ENCODE measurements at regions not wholly inside any gene's neighbourhood (a gene's known extent, or its start where the extent isn't known, plus 50 kb on each side); places are given as distances from the start of the nearest gene placed in this dataset.

- DNase-seq (ENCODE audit: low read depth): no peak
These were observed 410.7 kb upstream of the KIRREL3 start for GRCh38 chr11:127411283-127411682.

GRCh38 chr11:127395034-127395433 lies 394.5 kb upstream of the KIRREL3 start:
- no peak for DNase-seq (ENCODE audit: low read depth)

GRCh38 chr11:127393460-127393997 lies 393.0 kb upstream of the KIRREL3 start:
- DNase-seq (ENCODE audit: low read depth): no peak

DNA sequence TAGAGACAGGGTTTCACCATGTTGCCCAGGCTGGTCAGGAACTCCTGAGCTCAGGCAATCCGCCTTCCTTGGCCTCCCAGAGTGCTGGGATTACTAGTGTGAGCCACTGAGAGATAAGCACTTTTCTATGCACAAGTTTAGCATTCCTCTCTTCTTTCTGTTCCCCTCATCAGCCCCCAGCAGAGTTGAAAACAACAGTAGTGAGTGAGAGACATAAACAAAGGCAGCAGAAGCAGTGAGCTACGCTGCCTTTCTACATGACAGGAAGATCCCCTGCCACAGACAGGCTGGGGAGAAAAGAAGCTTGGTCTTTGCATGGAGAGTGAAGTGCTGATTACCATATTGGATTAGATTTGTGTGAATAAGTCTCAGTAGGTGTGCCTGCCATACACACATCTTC lies 392.0 kb upstream of the KIRREL3 start:
- DNase-seq (ENCODE audit: low read depth): no peak

GRCh38 chr11:127390465-127390864 lies 389.9 kb upstream of the KIRREL3 start:
- DNase-seq (ENCODE audit: low read depth): no peak

DNA sequence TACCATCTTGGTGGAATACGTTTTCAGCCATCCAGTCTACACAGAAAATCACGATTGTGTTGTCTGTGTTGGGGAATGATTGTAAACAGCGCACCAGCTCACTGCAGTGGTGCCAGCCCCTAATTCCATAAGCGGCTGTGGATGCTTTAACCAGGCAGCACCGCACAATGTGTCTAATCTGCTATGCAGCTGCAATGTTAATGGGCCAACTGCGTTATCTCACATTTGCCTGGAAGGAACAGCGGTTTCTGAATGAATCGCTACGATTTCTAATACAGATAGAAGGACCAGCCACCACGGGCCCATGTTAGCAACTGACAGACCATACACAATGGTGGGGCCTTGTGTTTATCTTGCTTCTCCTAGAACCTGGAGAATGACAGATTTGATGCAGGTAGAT lies 384.5 kb upstream of the KIRREL3 start:
- no peak for DNase-seq (ENCODE audit: low read depth)

DNA sequence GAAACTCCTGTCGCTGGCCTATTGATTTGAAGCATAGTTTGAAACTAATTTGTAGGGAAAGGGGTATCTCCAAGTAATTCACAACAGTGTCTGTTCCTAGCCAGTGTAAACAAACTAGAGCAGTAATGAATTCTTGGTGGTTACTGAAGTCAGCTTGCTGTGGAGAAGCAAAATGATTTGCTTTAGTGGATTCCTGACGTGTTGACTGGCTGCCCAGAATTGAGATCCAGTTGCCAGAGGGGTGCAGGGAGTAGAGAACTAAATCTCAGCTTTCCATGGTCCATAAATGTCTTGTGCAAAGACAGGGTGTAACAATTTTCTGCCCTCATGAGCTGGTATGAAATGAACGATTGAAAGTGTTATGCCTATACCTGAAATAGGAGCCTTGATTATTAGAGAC lies 382.5 kb upstream of the KIRREL3 start:
- DNase-seq (ENCODE audit: low read depth): no peak

DNA sequence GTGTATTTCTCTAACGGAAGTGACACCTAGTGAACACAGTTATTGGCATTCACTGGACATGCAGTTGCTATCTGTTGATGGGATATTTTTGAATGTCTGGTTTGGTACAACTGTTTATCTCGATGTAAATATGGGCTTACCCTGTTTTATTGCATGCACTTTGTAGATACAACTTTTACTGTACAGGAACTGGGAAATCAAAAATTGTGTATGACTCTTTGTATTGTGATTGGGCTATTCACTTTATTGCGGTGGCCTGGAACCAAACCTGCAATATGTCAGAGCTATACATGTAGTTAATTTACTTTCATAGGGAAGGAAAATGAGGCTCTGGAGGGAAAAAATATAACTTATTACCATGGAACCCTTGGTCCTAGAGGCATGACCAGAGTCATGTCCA lies 380.7 kb upstream of the KIRREL3 start:
- no peak for DNase-seq (ENCODE audit: low read depth)

GRCh38 chr11:127379686-127380085 lies 379.1 kb upstream of the KIRREL3 start:
- DNase-seq (ENCODE audit: low read depth): no peak

- no peak for DNase-seq (ENCODE audit: low read depth)
These were observed 375.7 kb upstream of the KIRREL3 start for GRCh38 chr11:127376301-127376700.

DNA sequence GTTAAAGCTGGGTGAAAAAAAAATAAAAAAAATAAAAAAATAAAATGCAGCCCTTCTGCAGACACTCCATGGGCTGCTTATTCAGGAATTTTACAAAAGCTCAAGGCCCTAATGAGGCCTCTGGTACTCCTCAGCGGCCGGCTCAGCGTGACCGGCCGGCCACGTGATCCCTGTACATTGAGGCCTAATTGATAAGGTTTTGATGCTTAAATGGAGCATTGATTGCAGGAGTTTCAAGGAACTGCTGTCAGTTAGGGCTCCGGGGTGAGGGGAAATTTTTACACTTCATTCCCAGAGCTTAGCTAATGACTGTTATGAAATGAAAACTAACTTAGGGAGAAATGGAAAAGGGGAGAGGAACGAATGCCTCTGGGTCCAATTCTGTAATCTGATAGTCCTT lies 368.8 kb upstream of the KIRREL3 start:
- no peak for DNase-seq (ENCODE audit: low read depth)

DNA sequence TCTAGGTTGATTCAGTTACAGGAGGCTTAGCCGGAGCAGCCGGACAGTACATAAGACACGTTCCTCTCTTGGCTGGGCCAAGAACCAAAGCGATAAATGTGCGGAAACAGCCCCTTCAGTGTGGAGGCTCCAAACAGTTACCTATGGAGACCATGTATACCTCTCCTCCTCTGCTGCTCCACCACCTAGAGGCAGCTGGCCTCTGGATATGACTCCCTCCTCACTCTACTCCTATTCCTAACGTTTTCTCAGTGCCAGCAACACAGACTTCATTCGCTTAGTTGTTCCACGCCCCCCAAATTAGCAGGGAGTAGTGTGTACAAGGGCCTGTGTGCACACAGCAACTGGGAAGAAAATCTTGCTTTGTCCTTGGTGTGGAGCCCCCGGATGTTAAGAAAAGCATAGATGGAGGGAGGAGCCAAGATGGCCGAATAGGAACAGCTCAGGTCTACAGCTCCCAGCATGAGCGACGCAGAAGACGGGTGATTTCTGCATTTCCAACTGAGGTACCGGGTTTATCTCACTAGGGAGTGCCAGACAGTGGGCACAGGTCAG lies 362.3 kb upstream of the KIRREL3 start:
- no peak for DNase-seq (ENCODE audit: low read depth)

GRCh38 chr11:127358160-127358559 lies 357.6 kb upstream of the KIRREL3 start:
- no peak for DNase-seq (ENCODE audit: low read depth)

- DNase-seq (ENCODE audit: low read depth): no peak
These were observed 349.9 kb upstream of the KIRREL3 start for GRCh38 chr11:127350476-127350875.

- DNase-seq (ENCODE audit: low read depth): no peak
These were observed 345.4 kb upstream of the KIRREL3 start for GRCh38 chr11:127345819-127346459.

- no peak for DNase-seq (ENCODE audit: low read depth)
These were observed 339.9 kb upstream of the KIRREL3 start for GRCh38 chr11:127340438-127340837.

DNA sequence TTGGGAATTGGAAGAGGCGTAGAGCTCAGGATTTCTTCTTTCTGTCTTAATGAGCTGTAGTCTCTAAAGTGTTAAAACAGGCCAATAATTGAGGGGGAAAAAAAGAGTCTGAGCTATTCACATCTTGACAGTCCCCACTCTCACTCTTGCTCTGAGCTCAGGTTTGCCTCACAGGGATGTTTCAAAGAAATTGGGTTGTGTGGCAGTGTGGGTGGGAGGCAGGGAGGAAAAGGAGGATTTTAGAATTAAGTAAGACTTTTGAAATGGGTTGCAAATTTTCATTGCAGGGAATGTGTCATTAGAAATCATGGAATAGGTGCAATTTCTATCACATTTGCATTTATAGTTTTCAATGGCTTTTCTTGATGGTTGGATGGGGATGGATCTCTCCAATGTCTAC lies 338.8 kb upstream of the KIRREL3 start:
- no peak for DNase-seq (ENCODE audit: low read depth)

DNA sequence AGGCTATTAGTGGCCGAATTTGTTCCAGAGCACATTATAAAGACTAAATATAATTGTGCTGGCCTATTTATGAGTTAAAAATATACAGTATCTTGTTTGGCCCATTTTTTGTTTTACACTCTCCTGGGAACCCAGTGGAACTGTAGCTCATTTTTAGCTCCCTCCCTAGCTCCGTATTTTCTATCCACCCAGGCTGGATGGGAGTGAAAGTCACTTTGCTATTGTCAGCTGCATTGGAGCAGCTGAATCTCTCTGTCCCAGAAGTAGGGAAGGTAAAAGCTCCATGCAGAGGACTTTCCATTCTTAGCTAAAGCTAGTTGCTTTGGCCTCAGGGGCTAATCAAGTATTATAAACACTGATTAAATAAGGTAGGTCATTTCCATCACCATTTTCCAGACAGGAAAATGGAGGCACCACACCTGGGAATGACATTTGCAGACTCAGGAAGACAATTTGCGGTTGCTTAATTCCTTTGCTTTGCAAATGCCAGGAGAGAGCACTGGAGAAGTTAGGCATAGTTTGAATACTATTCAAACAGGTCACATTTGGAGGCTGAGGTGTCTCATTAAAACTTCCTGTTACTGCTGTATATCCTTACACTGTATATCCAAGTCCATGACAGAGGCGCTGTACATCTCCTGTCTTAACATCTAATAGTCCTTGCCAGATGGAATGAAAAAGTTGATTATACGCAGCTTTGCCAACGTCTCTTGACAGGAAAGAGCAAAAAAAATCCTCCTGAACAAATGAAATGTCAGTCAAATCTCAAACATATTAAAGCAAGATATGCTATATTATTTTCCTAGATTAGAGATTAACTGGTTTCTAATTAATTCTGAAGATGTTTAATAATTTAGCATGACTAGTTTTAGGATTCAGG lies 338.1 kb upstream of the KIRREL3 start:
- DNase-seq (ENCODE audit: low read depth): no peak

GRCh38 chr11:127334466-127334865 lies 333.9 kb upstream of the KIRREL3 start:
- no peak for DNase-seq (ENCODE audit: low read depth)

- DNase-seq (ENCODE audit: low read depth): no peak
These were observed 332.3 kb upstream of the KIRREL3 start for GRCh38 chr11:127332896-127333295.

- no peak for DNase-seq (ENCODE audit: low read depth)
These were observed 329.5 kb upstream of the KIRREL3 start for GRCh38 chr11:127330044-127330443.

DNA sequence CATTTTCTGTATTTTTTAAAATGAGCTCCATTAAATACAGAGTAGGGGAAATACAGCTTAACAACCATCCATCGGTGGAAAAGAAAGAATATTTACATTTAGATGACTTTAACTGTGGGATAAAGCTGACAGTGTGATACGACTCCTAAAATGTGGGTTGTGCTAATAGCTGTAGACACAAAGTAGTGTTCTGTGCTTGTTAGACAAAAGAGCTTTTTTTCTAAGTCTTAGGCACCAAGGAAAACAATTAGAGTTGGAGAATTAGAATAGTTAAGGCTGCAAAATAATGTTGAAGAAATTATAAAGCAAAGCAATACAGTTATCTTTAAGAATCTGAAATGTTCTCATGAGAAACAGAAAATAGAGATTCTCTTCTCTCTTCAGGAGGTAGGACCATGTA lies 307.7 kb upstream of the KIRREL3 start:
- no peak for DNase-seq (ENCODE audit: low read depth)

DNA sequence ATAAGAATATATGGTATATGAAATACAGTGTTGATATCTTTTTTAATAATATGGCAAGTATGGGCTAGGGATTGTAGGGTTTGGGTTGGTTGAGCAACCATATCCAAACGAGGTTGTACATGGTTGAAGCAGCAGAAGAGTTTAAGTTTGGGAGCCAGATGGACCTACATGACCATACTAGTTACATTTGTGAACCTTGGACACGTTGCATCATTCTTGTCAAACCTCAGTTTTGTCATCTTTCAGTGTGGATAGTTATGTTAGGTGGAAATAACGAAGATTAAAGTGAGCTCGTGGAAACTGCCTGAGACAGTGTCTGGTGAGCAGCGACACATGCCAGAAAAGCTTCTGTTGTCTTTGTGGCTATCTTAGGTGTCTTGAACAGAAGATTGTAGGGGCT lies 307.1 kb upstream of the KIRREL3 start:
- DNase-seq (ENCODE audit: low read depth): no peak

All from stimulated activated CD8-positive, alpha-beta memory T cell treated with anti-CD3 and anti-CD28 coated beads, Interleukin-7, amount 100 ng/mL, for 24 hours (primary cell).